HEK293T (cell line): ENCODE measurements at regions not wholly inside any gene's neighbourhood (a gene's known extent, or its start where the extent isn't known, plus 50 kb on each side); places are given as distances from the start of the nearest gene placed in this dataset.

Experiments used
- BHLHE40 ChIP-seq: fragments of 450-650 bp; IDR thresholded peaks from 2 replicates; pipeline ENCODE4 v1.6.1; 2016; ENCODE audit warnings: mild to moderate bottlenecking, moderate library complexity, borderline replicate concordance
- ELF4 ChIP-seq: fragments of 450-650 bp; IDR thresholded peaks from 2 replicates; pipeline ENCODE4 v1.6.1; 2017; ENCODE audit warnings: antibody characterized with exemption
- FOXM1 ChIP-seq: fragments of 450-650 bp; IDR thresholded peaks from 2 replicates; pipeline ENCODE4 v1.6.1; 2017; ENCODE audit warnings: mild to moderate bottlenecking, borderline replicate concordance
- HDGF ChIP-seq: fragments of 450-650 bp; IDR thresholded peaks from 2 replicates; pipeline ENCODE4 v1.6.1; 2017; ENCODE audit warnings: antibody characterized with exemption, borderline replicate concordance
- NFRKB ChIP-seq: fragments of 450-650 bp; IDR thresholded peaks from 2 replicates; pipeline ENCODE4 v1.6.1; 2016; ENCODE audit warnings: mild to moderate bottlenecking, moderate library complexity
- SP1 ChIP-seq: fragments of 450-650 bp; IDR thresholded peaks from 2 replicates; pipeline ENCODE4 v1.6.1; 2017

DNA sequence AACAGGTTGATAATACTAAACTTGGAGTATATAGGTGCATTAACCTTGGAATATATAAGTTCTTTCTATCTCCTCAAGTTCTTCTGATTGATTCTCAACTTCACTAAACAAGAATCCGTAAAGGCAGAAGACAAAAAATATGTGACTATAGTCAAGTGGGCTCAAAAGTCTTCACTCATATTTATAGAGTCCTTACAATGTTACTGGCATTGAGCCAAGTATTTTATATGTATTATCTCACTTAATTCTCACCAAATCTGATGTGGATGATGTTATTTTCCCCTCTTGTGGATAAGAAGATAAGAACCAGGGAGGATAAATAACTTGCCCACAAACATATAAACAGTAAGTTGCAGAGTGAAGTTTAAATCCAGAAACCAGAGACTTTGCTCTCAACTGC, 486.9 kb downstream of the LRRIQ3 start:
- no peak for TF ChIP-seq HDGF
- no peak for TF ChIP-seq ELF4
- TF ChIP-seq NFRKB = no peak
- TF ChIP-seq BHLHE40 = no peak
- no peak for TF ChIP-seq SP1
- no peak for TF ChIP-seq FOXM1
